ENCODE measurements at regions not wholly inside any gene's neighbourhood (a gene's known extent, or its start where the extent isn't known, plus 50 kb on each side); places are given as distances from the start of the nearest gene placed in this dataset.

DNA sequence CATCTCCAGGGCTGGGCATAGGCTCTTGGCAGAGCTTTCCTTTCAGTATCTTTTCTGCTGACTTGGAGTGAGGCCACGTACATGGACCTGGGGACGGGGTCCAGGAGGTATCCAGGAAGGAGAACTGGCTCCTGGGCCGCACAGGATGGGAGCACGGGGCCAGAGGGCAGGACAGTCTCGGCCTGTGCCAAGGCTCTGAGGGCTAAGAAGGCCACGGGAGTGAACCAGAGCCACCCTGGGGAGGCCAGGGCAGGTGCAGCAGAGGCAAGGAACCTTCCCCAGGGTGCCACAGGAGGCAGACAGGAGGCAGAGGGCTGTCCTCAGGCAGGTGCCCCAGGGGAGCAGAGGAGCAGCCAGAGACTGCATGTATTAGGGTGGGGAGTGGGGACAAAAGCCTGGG, 50.3 kb downstream of the PLXNA1 start:
- Mint-ChIP-seq H3K36me3 (ENCODE audit: insufficient read depth in 2 of 2) (no peaks in the 10 kb centered on the region), H3K9me3 (no peaks in the 10 kb centered on the region)
- ATAC-seq (replicated peaks in 1 of 2): no peak

DNA sequence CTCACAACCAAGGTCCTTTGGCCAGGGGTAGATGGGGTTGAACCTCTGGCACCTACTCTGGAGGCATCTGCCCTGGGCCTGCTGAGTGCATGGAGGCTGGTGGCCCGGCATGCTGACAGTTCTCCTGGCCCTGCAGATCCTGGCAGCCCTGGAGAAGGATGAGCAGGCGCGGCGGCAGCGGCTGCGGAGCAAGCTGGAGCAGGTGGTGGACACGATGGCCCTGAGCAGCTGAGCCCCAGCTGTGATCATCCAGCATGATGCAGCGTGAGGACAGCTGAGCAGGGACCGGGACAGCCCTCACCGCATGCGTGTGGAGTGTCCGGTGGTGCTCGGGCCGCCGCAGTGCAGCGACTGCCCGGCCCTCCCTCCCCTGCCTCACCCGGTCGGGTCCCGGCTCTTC, 50.9 kb downstream of the PLXNA1 start:
- peak in 1 of 2 donors; percentile 8 for ATAC-seq (replicated peaks in 1 of 2)
- Mint-ChIP-seq H3K36me3 (ENCODE audit: insufficient read depth in 2 of 2) (no peaks in the 10 kb centered on the region), H3K4me3 (no peak overlapping the region), H3K9me3 (no peaks in the 10 kb centered on the region), H3K27me3 (ENCODE audit: low read depth) (no peaks in the 10 kb centered on the region), H3K4me1 (ENCODE audit: low read depth) (no peaks in the 10 kb centered on the region), H3K27ac (no peak overlapping the region)
- no peak for DNase-seq

More for the DNA sequence above, 50.3 kb downstream of the PLXNA1 start:
- no peak overlapping the region for H3K4me3 Mint-ChIP-seq
- no peaks in the 10 kb centered on the region for H3K27me3 Mint-ChIP-seq (ENCODE audit: low read depth)
- no peak overlapping the region for H3K27ac Mint-ChIP-seq
- no peak for DNase-seq
- H3K4me1 Mint-ChIP-seq (ENCODE audit: low read depth): no peaks in the 10 kb centered on the region

DNA sequence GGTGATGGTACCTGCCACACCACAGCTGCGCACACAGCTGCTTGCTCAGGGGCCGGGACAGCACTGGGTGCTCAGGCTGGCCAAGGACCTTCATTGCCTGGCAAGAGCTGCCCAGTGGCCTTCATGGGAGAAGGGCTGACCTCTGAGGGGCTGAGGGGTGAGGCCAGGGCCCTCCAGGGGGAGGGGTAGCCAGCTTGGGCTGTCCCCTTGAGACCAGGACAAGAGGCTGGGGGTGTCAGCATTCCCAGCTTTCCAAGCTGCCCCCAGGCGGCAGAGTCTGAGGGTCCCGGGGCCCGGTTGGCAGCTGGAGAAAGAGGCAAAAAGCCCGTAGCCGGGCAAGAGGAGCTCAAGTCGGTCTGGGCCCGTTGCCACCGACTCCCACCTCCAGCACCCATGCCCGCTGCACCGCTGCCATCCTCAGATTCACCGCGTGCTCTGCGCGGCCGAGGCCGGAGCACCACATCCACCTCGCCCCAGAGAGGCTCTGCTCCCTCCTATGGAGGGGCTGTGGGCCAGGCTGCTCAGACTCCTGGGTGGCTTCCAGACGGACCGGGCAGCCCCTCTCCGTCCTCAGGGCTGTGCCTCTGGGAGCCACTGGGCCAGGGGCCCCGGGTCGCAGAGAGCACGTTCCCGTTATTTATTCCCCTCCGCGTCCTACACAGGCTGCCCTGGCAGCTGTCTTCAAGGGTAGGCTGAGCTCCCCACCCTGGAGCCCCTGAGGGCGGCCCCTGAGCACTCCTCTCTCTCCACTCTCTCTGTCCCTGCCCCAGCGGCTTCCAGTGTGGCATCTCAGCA, 51.5 kb downstream of the PLXNA1 start:
- no peak overlapping the region for H3K27ac Mint-ChIP-seq
- no peak for ATAC-seq (replicated peaks in 1 of 2)
- no peaks in the 10 kb centered on the region for H3K27me3 Mint-ChIP-seq (ENCODE audit: low read depth)
- H3K4me1 Mint-ChIP-seq (ENCODE audit: low read depth): no peaks in the 10 kb centered on the region
- no peak for DNase-seq
- no peaks in the 10 kb centered on the region for H3K36me3 Mint-ChIP-seq (ENCODE audit: insufficient read depth in 2 of 2)
- no peak overlapping the region for H3K4me3 Mint-ChIP-seq
- H3K9me3 Mint-ChIP-seq: no peaks in the 10 kb centered on the region

DNA sequence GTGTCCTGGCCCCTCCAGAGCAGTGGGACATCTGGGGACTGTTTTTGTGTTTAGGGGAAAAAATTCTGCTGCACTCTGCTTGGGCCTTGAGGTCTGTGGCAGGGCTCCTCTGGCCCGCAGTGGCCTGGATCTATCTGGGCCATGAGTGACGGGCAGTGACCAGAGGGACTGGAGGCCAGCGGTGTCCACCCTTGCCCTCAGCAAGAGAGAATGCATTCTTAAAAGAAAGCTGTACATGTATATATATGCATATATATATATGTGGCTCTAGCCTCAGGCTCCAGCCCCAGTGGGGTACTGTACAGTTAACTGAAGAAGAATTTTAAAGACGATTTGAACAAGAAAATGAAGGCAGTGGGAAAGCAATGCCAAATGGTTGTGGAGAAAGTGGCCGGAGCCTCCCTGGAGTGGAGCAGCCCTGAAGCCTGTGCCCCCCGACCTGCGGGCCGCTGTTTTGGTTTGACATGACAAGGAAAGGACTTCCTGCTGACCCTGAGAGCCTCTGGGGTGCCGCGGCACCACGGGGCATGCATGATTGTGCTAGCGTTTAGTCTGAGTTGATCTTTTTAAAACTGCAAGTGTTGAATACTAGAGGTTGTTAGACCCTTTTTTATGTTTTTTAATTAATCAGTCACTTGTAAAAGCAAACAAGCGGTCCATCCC, 52.2 kb downstream of the PLXNA1 start:
- no peaks in the 10 kb centered on the region for H3K4me1 Mint-ChIP-seq (ENCODE audit: low read depth)
- H3K36me3 Mint-ChIP-seq (ENCODE audit: insufficient read depth in 2 of 2): no peaks in the 10 kb centered on the region
- no peaks in the 10 kb centered on the region for H3K9me3 Mint-ChIP-seq
- no peaks in the 10 kb centered on the region for H3K27me3 Mint-ChIP-seq (ENCODE audit: low read depth)
- DNase-seq (no peak), ATAC-seq (replicated peaks in 1 of 2) (no peak)
- H3K27ac Mint-ChIP-seq: no peak overlapping the region
- no peak overlapping the region for H3K4me3 Mint-ChIP-seq

DNA sequence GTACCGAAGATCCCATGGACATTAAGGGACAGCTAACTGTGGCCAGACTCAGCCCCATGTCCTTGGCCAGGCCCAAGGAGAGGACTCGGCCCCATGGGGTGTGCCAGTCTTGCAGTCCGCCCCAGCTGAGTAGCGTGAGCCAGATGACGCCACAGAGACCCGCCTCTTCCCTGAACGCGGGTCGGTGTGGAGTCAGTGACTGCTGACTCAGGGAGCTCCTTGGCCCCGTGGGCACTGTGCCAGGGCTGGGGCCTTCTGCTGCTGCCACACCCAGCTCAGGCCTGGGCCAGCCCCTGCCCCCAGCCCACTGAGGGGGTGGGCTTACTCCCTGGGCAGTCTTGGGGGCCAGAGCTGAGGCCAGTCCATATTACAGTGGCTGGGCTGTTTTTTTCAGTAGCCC, 52.8 kb downstream of the PLXNA1 start:
- no peaks in the 10 kb centered on the region for H3K27me3 Mint-ChIP-seq (ENCODE audit: low read depth)
- no peak overlapping the region for H3K27ac Mint-ChIP-seq
- H3K36me3 Mint-ChIP-seq (ENCODE audit: insufficient read depth in 2 of 2): no peaks in the 10 kb centered on the region
- ATAC-seq (replicated peaks in 1 of 2): no peak
- H3K4me1 Mint-ChIP-seq (ENCODE audit: low read depth): no peaks in the 10 kb centered on the region
- H3K4me3 Mint-ChIP-seq: no peak overlapping the region
- no peak for DNase-seq
- H3K9me3 Mint-ChIP-seq: no peaks in the 10 kb centered on the region

DNA sequence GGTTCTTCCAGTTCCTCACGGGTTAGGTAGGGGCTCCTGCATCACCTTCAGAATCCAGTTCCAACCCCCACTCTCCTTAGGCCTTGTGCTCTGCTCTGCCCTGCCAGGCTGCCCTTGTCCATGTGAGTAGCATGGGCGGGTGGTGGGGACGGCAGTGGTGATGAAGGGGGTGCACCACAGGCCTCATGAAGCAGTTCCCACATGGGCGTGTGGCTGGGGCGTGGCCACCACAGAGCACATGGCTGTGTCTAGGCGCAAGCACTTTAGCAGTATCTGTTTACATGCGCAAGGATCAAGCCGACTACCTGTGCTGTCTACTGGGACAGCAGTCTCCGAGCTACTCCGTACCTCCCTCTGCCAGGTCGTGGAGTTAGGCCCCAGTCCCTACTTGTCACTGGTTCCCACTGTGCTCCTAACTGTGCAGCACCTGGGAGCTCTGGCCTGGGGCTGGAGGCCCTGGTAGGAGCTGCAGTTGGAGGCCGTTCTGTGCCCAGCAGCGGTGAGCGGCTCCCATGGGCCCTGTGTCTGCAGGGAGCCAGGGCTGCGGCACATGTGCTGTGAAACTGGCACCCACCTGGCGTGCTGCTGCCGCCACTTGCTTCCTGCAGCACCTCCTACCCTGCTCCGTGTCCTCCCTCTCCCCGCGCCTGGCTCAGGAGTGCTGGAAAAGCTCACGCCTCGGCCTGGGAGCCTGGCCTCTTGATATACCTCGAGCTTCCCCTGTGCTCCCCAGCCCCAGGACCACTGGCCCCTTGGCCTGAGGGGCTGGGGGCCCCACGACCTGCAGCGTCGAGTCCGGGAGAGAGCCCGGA, 53.5 kb downstream of the PLXNA1 start:
- Mint-ChIP-seq H3K4me3 (no peak overlapping the region), H3K4me1 (ENCODE audit: low read depth) (no peaks in the 10 kb centered on the region), H3K27ac (no peak overlapping the region), H3K36me3 (ENCODE audit: insufficient read depth in 2 of 2) (no peaks in the 10 kb centered on the region), H3K9me3 (no peaks in the 10 kb centered on the region), H3K27me3 (ENCODE audit: low read depth) (no peaks in the 10 kb centered on the region)
- no peak for DNase-seq
- no peak for ATAC-seq (replicated peaks in 1 of 2)

DNA sequence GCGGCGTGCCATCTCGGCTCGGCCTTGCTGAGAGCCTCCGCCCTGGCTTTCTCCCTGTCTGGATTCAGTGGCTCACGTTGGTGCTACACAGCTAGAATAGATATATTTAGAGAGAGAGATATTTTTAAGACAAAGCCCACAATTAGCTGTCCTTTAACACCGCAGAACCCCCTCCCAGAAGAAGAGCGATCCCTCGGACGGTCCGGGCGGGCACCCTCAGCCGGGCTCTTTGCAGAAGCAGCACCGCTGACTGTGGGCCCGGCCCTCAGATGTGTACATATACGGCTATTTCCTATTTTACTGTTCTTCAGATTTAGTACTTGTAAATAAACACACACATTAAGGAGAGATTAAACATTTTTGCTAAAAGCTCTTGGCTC, 54.1 kb downstream of the PLXNA1 start:
- Mint-ChIP-seq H3K36me3 (ENCODE audit: insufficient read depth in 2 of 2) (no peaks in the 10 kb centered on the region), H3K27ac (no peak overlapping the region), H3K4me3 (no peak overlapping the region), H3K27me3 (ENCODE audit: low read depth) (no peaks in the 10 kb centered on the region), H3K9me3 (no peaks in the 10 kb centered on the region), H3K4me1 (ENCODE audit: low read depth) (no peaks in the 10 kb centered on the region)
- DNase-seq (no peak), ATAC-seq (replicated peaks in 1 of 2) (no peak)

DNA sequence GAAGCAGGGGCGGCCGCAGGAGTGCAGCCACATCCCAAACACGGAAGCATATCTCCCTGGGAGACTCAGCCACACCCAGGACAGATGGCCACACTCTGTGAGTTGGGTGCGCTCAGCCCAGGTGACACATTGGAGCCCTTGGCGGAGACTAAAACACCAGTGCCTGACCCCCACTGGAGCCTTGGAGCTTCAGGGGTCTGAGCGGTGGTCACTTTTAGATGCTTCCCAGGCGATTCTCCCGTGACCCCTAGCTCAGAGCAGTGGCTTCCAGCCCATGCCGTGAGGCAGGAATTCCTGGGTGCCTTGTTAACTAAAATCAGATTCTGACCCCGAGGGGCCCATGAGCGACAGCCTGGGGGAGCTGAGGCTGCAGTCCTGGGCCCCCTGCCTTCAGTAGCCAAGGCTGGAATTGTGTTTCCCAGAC, 54.5 kb downstream of the PLXNA1 start:
- H3K4me1 Mint-ChIP-seq (ENCODE audit: low read depth): no peaks in the 10 kb centered on the region
- no peaks in the 10 kb centered on the region for H3K9me3 Mint-ChIP-seq
- DNase-seq: no peak
- ATAC-seq (replicated peaks in 1 of 2): no peak
- no peaks in the 10 kb centered on the region for H3K36me3 Mint-ChIP-seq (ENCODE audit: insufficient read depth in 2 of 2)
- H3K4me3 Mint-ChIP-seq: no peak overlapping the region
- no peak overlapping the region for H3K27ac Mint-ChIP-seq
- no peaks in the 10 kb centered on the region for H3K27me3 Mint-ChIP-seq (ENCODE audit: low read depth)

DNA sequence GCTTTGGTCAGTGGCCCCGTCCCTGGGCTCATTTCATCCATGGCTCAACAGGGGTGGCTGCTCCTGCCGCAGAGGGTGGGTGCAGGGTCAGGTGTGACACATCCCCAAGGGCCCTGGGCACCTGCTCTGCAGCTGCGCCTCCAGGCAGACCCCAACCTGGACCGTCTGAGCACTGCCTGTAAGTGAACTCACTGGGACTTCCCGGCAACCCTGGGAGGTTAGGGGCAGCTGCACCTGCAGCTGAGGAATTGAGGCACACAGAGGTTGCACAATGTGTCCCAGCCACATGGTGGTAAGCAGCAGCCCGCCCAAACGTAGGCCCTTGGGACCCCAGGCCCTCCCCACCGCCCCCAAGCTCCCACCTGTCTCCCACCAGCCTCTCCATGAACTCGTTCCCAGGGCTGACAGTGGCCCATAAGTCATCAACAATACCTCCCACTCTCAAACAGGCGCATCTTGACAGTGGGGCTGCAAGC, 55.1 kb downstream of the PLXNA1 start:
- no peak for ATAC-seq (replicated peaks in 1 of 2)
- Mint-ChIP-seq H3K9me3 (no peaks in the 10 kb centered on the region), H3K27ac (no peak overlapping the region), H3K27me3 (ENCODE audit: low read depth) (no peaks in the 10 kb centered on the region), H3K36me3 (ENCODE audit: insufficient read depth in 2 of 2) (no peaks in the 10 kb centered on the region), H3K4me1 (ENCODE audit: low read depth) (no peaks in the 10 kb centered on the region), H3K4me3 (no peak overlapping the region)
- DNase-seq: no peak

DNA sequence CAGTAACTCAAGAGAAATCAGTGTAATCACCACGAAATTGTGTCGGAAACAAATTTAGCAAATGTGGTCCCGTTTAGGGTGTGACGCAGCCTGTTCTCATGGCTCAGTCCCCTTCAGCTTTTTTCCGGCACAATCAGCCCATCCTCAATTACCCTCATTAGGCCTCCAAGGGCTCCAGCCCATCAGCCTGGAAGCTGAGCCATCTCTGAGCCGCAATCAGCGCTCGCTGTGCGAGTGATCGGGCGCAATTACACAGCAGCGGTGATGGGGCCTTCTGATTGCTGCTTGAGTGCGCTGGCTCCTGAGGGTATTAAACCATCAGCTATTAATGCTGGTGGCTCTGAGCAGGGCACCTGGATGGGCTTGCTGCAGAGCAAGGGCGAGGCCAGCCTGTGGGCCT, 55.6 kb downstream of the PLXNA1 start:
- ATAC-seq (replicated peaks in 1 of 2) (no peak), DNase-seq (no peak)
- no peak overlapping the region for H3K27ac Mint-ChIP-seq
- no peaks in the 10 kb centered on the region for H3K9me3 Mint-ChIP-seq
- H3K4me1 Mint-ChIP-seq (ENCODE audit: low read depth): no peaks in the 10 kb centered on the region
- no peak overlapping the region for H3K4me3 Mint-ChIP-seq
- no peaks in the 10 kb centered on the region for H3K36me3 Mint-ChIP-seq (ENCODE audit: insufficient read depth in 2 of 2)
- no peaks in the 10 kb centered on the region for H3K27me3 Mint-ChIP-seq (ENCODE audit: low read depth)

DNA sequence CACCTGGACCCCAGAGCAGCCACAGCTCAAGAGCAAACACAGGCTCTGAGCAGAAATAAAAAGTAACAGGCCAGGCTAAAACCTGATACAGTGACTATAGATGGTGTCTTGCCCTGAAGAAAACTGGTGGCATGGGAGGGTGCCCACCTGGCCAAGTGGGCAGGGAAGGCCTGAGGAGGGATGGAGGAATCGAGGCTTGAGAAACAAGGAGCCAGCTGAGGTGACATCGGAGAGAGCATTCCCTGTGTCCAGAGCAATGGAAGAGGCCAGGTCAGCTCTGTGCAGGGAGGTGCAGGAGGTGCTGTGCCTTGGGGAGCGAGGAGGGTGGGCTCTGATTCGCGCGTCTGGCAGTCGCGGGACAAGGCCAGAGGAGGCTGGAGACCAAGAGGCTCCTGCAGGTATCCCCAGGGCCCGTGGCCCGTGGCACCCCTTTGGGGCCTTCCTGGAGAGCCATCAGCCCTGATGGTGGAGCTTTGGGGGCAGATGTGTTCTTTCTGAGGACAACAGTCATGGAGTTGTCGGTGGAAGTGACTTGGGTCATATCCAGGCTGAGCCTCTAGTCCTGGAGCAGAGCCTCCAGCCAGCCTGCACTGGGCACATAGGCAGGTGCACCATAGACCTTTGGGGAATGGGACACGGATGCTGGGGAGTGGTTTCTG, 56.1 kb downstream of the PLXNA1 start:
- DNase-seq (no peak), ATAC-seq (replicated peaks in 1 of 2) (no peak)
- H3K9me3 Mint-ChIP-seq: no peaks in the 10 kb centered on the region
- H3K27me3 Mint-ChIP-seq (ENCODE audit: low read depth): no peaks in the 10 kb centered on the region
- H3K27ac Mint-ChIP-seq: no peak overlapping the region
- no peak overlapping the region for H3K4me3 Mint-ChIP-seq
- no peaks in the 10 kb centered on the region for H3K36me3 Mint-ChIP-seq (ENCODE audit: insufficient read depth in 2 of 2)
- H3K4me1 Mint-ChIP-seq (ENCODE audit: low read depth): no peaks in the 10 kb centered on the region

DNA sequence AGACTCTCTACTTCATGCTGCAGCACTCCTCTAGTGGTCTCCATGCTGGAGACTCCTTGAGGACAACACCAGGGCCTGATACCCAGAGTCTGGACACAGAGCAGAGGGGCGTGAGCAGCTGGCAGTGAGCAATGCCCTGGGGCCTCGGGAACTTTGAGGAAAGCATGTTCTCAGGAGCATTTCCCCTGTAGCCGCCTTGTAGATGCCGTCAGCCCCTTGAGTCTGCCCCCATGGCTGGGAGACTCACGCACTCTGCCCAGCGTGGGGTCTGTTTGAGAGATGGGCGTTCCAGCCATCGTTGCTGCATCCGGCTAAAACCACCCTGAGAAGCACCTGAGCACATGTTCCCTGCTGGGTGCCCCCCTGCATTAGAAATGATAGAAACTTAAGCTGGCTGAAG, 56.8 kb downstream of the PLXNA1 start:
- H3K36me3 Mint-ChIP-seq (ENCODE audit: insufficient read depth in 2 of 2): no peaks in the 10 kb centered on the region
- H3K4me1 Mint-ChIP-seq (ENCODE audit: low read depth): no peaks in the 10 kb centered on the region
- DNase-seq (no peak), ATAC-seq (replicated peaks in 1 of 2) (no peak)
- no peaks in the 10 kb centered on the region for H3K9me3 Mint-ChIP-seq
- no peak overlapping the region for H3K27ac Mint-ChIP-seq
- no peaks in the 10 kb centered on the region for H3K27me3 Mint-ChIP-seq (ENCODE audit: low read depth)
- no peak overlapping the region for H3K4me3 Mint-ChIP-seq

DNA sequence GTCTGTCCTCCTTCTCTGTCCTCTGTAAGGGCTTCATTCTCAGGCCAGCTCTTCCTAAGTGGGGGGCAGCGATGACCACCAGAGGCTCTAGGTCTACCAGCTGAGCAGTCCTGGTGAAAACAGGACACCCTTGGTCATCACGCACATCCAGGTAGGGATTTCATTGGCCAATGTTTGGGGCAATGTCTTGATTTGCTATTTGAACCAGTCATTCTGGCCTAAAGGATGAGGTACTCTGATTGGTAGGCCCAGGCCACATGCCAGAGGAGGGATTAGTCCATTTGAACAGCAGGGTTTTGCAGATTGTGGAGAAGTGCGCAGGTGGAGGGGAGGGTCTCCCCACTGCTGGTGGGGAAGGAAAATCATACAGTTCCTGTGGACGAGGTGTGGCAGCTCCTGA, 57.3 kb downstream of the PLXNA1 start:
- H3K27me3 Mint-ChIP-seq (ENCODE audit: low read depth): no peaks in the 10 kb centered on the region
- ATAC-seq (replicated peaks in 1 of 2): no peak
- DNase-seq: no peak

More for the DNA sequence above, 57.3 kb downstream of the PLXNA1 start:
- no peaks in the 10 kb centered on the region for H3K9me3 Mint-ChIP-seq
- no peak overlapping the region for H3K27ac Mint-ChIP-seq
- H3K4me3 Mint-ChIP-seq: no peak overlapping the region
- no peaks in the 10 kb centered on the region for H3K36me3 Mint-ChIP-seq (ENCODE audit: insufficient read depth in 2 of 2)
- H3K4me1 Mint-ChIP-seq (ENCODE audit: low read depth): no peaks in the 10 kb centered on the region
